HEK293 (cell line): ENCODE measurements at regions not wholly inside any gene's neighbourhood (a gene's known extent, or its start where the extent isn't known, plus 50 kb on each side); places are given as distances from the start of the nearest gene placed in this dataset.

Experiments used
- ATF2 ChIP-seq: fragments of 450-650 bp; formaldehyde crosslinking; IDR thresholded peaks from 2 replicates; pipeline ENCODE4 v1.5.1; 2016; ENCODE audit warnings: missing biosample characterization, missing genetic modification characterization, low read depth
- PBX3 ChIP-seq: sonication (generic); formaldehyde crosslinking; IDR thresholded peaks from 2 replicates; pipeline ENCODE4 v1.8.1; 2022; ENCODE audit warnings: mild to moderate bottlenecking, moderate library complexity, missing genetic modification reagents
- SCRT1 ChIP-seq: fragments of 450-650 bp; formaldehyde crosslinking; IDR thresholded peaks from 2 replicates; pipeline ENCODE4 v1.5.1; 2016; ENCODE audit warnings: missing biosample characterization, missing genetic modification characterization, borderline replicate concordance
- TCF7L2 ChIP-seq: IDR thresholded peaks from 2 replicates; pipeline ENCODE4 v1.6.1; 2011; ENCODE audit warnings: low read depth, mild to moderate bottlenecking, inconsistent platforms, low read length, moderate library complexity, borderline replicate concordance
- ZNF202 ChIP-seq: fragments of 450-650 bp; formaldehyde crosslinking; IDR thresholded peaks from 2 replicates; pipeline ENCODE4 v1.5.1; 2016; ENCODE audit warnings: missing biosample characterization, missing genetic modification characterization, borderline replicate concordance
- ZNF311 ChIP-seq: fragments of 450-650 bp; formaldehyde crosslinking; IDR thresholded peaks from 2 replicates; pipeline ENCODE4 v1.5.1; 2017; ENCODE audit warnings: missing biosample characterization, missing genetic modification characterization, borderline replicate concordance
- ZNF670 ChIP-seq: fragments of 450-650 bp; formaldehyde crosslinking; IDR thresholded peaks from 2 replicates; pipeline ENCODE4 v1.5.1; 2016; ENCODE audit warnings: missing biosample characterization, missing genetic modification characterization, low read depth
- TF ChIP-seq, protein P1 (sequence below): fragments of 450-650 bp; formaldehyde crosslinking; IDR thresholded peaks from 2 replicates; pipeline ENCODE4 v1.5.1; 2016; ENCODE audit warnings: missing biosample characterization, missing genetic modification characterization
- TF ChIP-seq, protein P2 (sequence below): fragments of 450-650 bp; formaldehyde crosslinking; IDR thresholded peaks from 2 replicates; pipeline ENCODE4 v1.5.1; 2016; ENCODE audit warnings: missing biosample characterization, missing genetic modification characterization

GRCh38 chr10:130812381-130813148 is 499.0 kb downstream of the TCERG1L start:
- TF ChIP-seq ATF2 (tag by site-specific recombination) (no peak), PBX3 (CRISPR knock-in tag) (no peak), ZNF202 (tag by site-specific recombination) (no peak), TCF7L2 (no peak), SCRT1 (tag by site-specific recombination) (no peak), ZNF311 (tag by site-specific recombination) (no peak), ZNF670 (tag by site-specific recombination) (no peak)
- TF ChIP-seq, protein P1, sequence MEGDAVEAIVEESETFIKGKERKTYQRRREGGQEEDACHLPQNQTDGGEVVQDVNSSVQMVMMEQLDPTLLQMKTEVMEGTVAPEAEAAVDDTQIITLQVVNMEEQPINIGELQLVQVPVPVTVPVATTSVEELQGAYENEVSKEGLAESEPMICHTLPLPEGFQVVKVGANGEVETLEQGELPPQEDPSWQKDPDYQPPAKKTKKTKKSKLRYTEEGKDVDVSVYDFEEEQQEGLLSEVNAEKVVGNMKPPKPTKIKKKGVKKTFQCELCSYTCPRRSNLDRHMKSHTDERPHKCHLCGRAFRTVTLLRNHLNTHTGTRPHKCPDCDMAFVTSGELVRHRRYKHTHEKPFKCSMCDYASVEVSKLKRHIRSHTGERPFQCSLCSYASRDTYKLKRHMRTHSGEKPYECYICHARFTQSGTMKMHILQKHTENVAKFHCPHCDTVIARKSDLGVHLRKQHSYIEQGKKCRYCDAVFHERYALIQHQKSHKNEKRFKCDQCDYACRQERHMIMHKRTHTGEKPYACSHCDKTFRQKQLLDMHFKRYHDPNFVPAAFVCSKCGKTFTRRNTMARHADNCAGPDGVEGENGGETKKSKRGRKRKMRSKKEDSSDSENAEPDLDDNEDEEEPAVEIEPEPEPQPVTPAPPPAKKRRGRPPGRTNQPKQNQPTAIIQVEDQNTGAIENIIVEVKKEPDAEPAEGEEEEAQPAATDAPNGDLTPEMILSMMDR, result no peak
- TF ChIP-seq, protein P2, sequence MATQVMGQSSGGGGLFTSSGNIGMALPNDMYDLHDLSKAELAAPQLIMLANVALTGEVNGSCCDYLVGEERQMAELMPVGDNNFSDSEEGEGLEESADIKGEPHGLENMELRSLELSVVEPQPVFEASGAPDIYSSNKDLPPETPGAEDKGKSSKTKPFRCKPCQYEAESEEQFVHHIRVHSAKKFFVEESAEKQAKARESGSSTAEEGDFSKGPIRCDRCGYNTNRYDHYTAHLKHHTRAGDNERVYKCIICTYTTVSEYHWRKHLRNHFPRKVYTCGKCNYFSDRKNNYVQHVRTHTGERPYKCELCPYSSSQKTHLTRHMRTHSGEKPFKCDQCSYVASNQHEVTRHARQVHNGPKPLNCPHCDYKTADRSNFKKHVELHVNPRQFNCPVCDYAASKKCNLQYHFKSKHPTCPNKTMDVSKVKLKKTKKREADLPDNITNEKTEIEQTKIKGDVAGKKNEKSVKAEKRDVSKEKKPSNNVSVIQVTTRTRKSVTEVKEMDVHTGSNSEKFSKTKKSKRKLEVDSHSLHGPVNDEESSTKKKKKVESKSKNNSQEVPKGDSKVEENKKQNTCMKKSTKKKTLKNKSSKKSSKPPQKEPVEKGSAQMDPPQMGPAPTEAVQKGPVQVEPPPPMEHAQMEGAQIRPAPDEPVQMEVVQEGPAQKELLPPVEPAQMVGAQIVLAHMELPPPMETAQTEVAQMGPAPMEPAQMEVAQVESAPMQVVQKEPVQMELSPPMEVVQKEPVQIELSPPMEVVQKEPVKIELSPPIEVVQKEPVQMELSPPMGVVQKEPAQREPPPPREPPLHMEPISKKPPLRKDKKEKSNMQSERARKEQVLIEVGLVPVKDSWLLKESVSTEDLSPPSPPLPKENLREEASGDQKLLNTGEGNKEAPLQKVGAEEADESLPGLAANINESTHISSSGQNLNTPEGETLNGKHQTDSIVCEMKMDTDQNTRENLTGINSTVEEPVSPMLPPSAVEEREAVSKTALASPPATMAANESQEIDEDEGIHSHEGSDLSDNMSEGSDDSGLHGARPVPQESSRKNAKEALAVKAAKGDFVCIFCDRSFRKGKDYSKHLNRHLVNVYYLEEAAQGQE (tag by site-specific recombination), result no peak
